NCI-H1930 (cell line): ENCODE measurements at regions not wholly inside any gene's neighbourhood (a gene's known extent, or its start where the extent isn't known, plus 50 kb on each side); places are given as distances from the start of the nearest gene placed in this dataset.
"Not testable (repeated sequence)": the region's sequence is repeated elsewhere in the genome, so short reads cannot be mapped to it uniquely, and the experiment has no call there.

Source experiments
- DNase-seq, 2 experiments: peaks; one replicate each; lab custom pipeline; 2025; lab: John Stamatoyannopoulos, UW

- DNase-seq = no peak
Observed at GRCh38 chr14:43855556-43855955, 651.5 kb downstream of the FSCB start.

- DNase-seq = no peak
Observed at GRCh38 chr14:43853541-43853940, 653.5 kb downstream of the FSCB start.

GRCh38 chr14:43803076-43803689 is 703.9 kb downstream of the FSCB start:
- DNase-seq = no peak

- no peak for DNase-seq
Observed at GRCh38 chr14:43795600-43796228, 711.4 kb downstream of the FSCB start.

GRCh38 chr14:43793579-43793978 is 713.5 kb downstream of the FSCB start:
- no peak for DNase-seq

- no peak for DNase-seq
Observed at GRCh38 chr14:43792980-43793379, 714.1 kb downstream of the FSCB start.

GRCh38 chr14:43790681-43791080 is 716.4 kb downstream of the FSCB start:
- no peak for DNase-seq

GRCh38 chr14:43789458-43789857 is 717.6 kb downstream of the FSCB start:
- DNase-seq = no peak

- no peak for DNase-seq
Observed at GRCh38 chr14:43786066-43786762, 720.9 kb downstream of the FSCB start.

- not testable (repeated sequence) for DNase-seq
Observed at GRCh38 chr14:43784432-43784831, 722.7 kb downstream of the FSCB start.

GRCh38 chr14:43778937-43779639 is 728.0 kb downstream of the FSCB start:
- DNase-seq = no peak

- no peak for DNase-seq
Observed at GRCh38 chr14:43778570-43778936, 728.5 kb downstream of the FSCB start.

GRCh38 chr14:43765474-43765873 is 741.6 kb downstream of the FSCB start:
- DNase-seq = no peak

- DNase-seq = no peak
Observed at GRCh38 chr14:43764433-43764832, 742.6 kb downstream of the FSCB start.

- no peak for DNase-seq
Observed at GRCh38 chr14:43755707-43756106, 751.4 kb downstream of the FSCB start.

- no peak for DNase-seq
Observed at GRCh38 chr14:43754838-43755237, 752.2 kb downstream of the FSCB start.

- no peak for DNase-seq
Observed at GRCh38 chr14:43745746-43746145, 761.3 kb downstream of the FSCB start.

- DNase-seq = no peak
Observed at GRCh38 chr14:43735932-43736331, 771.2 kb downstream of the FSCB start.

GRCh38 chr14:43729143-43729542 is 777.9 kb downstream of the FSCB start:
- no peak for DNase-seq

GRCh38 chr14:43706900-43707299 is 800.2 kb downstream of the FSCB start:
- DNase-seq = no peak

- DNase-seq = not testable (repeated sequence)
Observed at GRCh38 chr14:43698561-43699284, 808.4 kb downstream of the FSCB start.

GRCh38 chr14:43697003-43697402 is 810.1 kb downstream of the FSCB start:
- DNase-seq = no peak
